Fibroblast of lung (primary cell): ENCODE measurements at regions not wholly inside any gene's neighbourhood (a gene's known extent, or its start where the extent isn't known, plus 50 kb on each side); places are given as distances from the start of the nearest gene placed in this dataset.

Experiments
- DNase-seq, 2 donors: peaks; one replicate each; pipeline versions ENCODE4 v3.0.0 to v3.0.0-alpha.2; 2010; ENCODE audit warnings: low read depth in 2 of 2
- H2AFZ ChIP-seq: 2 replicates; pipeline ENCODE4 v1.5.1; 2012; ENCODE audit warnings: low read length, control low read depth, inconsistent platforms
- H3K27ac ChIP-seq: 2 replicates; pipeline ENCODE4 v1.5.1; 2011; ENCODE audit warnings: low read length, control low read depth; ENCODE audit not compliant: insufficient read depth
- H3K27me3 ChIP-seq: 2 replicates; pipeline ENCODE4 v1.5.1; 2011; ENCODE audit warnings: mild to moderate bottlenecking, low read length; ENCODE audit not compliant: control insufficient read depth, insufficient read depth
- H3K36me3 ChIP-seq: 2 replicates; pipeline ENCODE4 v1.5.1; 2011; ENCODE audit warnings: low read length; ENCODE audit not compliant: control insufficient read depth, insufficient read depth
- H3K4me1 ChIP-seq: 2 replicates; pipeline ENCODE4 v1.5.1; 2011; ENCODE audit warnings: low read length; ENCODE audit not compliant: control insufficient read depth, insufficient read depth; ENCODE audit errors: extremely low read depth
- H3K4me2 ChIP-seq: 2 replicates; pipeline ENCODE4 v1.5.1; 2011; ENCODE audit warnings: low read length, control low read depth; ENCODE audit not compliant: insufficient read depth; ENCODE audit errors: extremely low read depth
- H3K4me3 ChIP-seq, 4 experiments: fragments of 200-600 bp in 1 of 4; sonication (generic) in 1 of 4; replicated peaks in 1 of 4; 2 replicates each; pipeline ENCODE4 v1.5.1; 2011 to 2016; ENCODE audit warnings: low read length in 4 of 4, low read depth in 3 of 4, mild to moderate bottlenecking in 3 of 4, control low read depth in 2 of 4, inconsistent platforms in 1 of 4, mixed read lengths in 1 of 4; ENCODE audit not compliant: insufficient read depth in 1 of 4; ENCODE audit errors: control extremely low read depth in 1 of 4
- H3K79me2 ChIP-seq: 2 replicates; pipeline ENCODE4 v1.5.1; 2012; ENCODE audit warnings: mild to moderate bottlenecking, low read length, inconsistent platforms; ENCODE audit not compliant: control insufficient read depth, insufficient read depth
- H3K9ac ChIP-seq: 2 replicates; pipeline ENCODE4 v1.5.1; 2011; ENCODE audit warnings: mild to moderate bottlenecking, low read length, control low read depth; ENCODE audit not compliant: insufficient read depth
- H3K9me3 ChIP-seq: 2 replicates; pipeline ENCODE4 v1.5.1; 2012; ENCODE audit warnings: low read depth, low read length; ENCODE audit not compliant: control insufficient read depth, insufficient read depth
- H4K20me1 ChIP-seq: 2 replicates; pipeline ENCODE4 v1.5.1; 2011; ENCODE audit warnings: low read length; ENCODE audit not compliant: control insufficient read depth, insufficient read depth; ENCODE audit errors: extremely low read depth
- CTCF ChIP-seq, 2 donors: IDR thresholded peaks in 1 of 2; conservative IDR thresholded peaks in 1 of 2; 1 replicate in 1 of 2; 2 replicates in 1 of 2; pipeline ENCODE4 v1.5.1; 2011 to 2012; ENCODE audit warnings: low read length in 2 of 2, control low read depth in 1 of 2, inconsistent platforms in 1 of 2, low read depth in 1 of 2, mild to moderate bottlenecking in 1 of 2
- EZH2 ChIP-seq: IDR thresholded peaks from 2 replicates; pipeline ENCODE4 v1.5.1; 2012; ENCODE audit warnings: low read length, control low read depth, mild to moderate bottlenecking; ENCODE audit errors: missing control alignments

- TF ChIP-seq CTCF (conservative IDR thresholded peaks at IDR 0.05 in 1 of 2, IDR thresholded peaks at IDR 0.05 in 1 of 2; ENCODE audit: low read depth in 1 of 2, low read length in 2 of 2), result no peak
- TF ChIP-seq EZH2, result no peak
- Histone ChIP-seq H3K4me2 (no peak overlapping the region), H3K27me3 (no peaks in the 10 kb centered on the region), H3K36me3 (no peaks in the 10 kb centered on the region), H3K79me2 (no peaks in the 10 kb centered on the region), H4K20me1 (no peaks in the 10 kb centered on the region), H3K4me3 (no peak overlapping the region), H3K27ac (no peak overlapping the region), H3K9ac (no peak overlapping the region), H2AFZ (no peak overlapping the region), H3K4me1 (no peaks in the 10 kb centered on the region), H3K9me3 (no peaks in the 10 kb centered on the region)
- DNase-seq, result no peak
Observed at GRCh38 chr10:130847170-130847569, 464.4 kb downstream of the TCERG1L start.

GRCh38 chr10:130848855-130849254 is 462.7 kb downstream of the TCERG1L start:
- no peaks in the 10 kb centered on the region for H3K9me3 ChIP-seq
- no peak overlapping the region for H3K4me2 ChIP-seq
- H3K36me3 ChIP-seq, result no peaks in the 10 kb centered on the region
- H3K4me1 ChIP-seq, result no peaks in the 10 kb centered on the region
- H2AFZ ChIP-seq, result no peak overlapping the region
- H4K20me1 ChIP-seq, result no peaks in the 10 kb centered on the region
- H3K79me2 ChIP-seq, result no peaks in the 10 kb centered on the region
- no peak overlapping the region for H3K9ac ChIP-seq
- H3K27ac ChIP-seq, result no peak overlapping the region
- no peak overlapping the region for H3K4me3 ChIP-seq
- TF ChIP-seq CTCF (conservative IDR thresholded peaks at IDR 0.05 in 1 of 2, IDR thresholded peaks at IDR 0.05 in 1 of 2; ENCODE audit: low read depth in 1 of 2, low read length in 2 of 2), result no peak
- no peak for DNase-seq
- H3K27me3 ChIP-seq, result no peaks in the 10 kb centered on the region

- H3K27ac ChIP-seq, result no peak overlapping the region
- H3K4me1 ChIP-seq, result no peaks in the 10 kb centered on the region
- no peak overlapping the region for H3K4me2 ChIP-seq
- H3K9ac ChIP-seq, result no peak overlapping the region
- no peaks in the 10 kb centered on the region for H4K20me1 ChIP-seq
- H3K4me3 ChIP-seq, result no peak overlapping the region
- H3K36me3 ChIP-seq, result no peaks in the 10 kb centered on the region
- H3K79me2 ChIP-seq, result no peaks in the 10 kb centered on the region
- H3K9me3 ChIP-seq, result no peaks in the 10 kb centered on the region
- no peak overlapping the region for H2AFZ ChIP-seq
- H3K27me3 ChIP-seq, result no peaks in the 10 kb centered on the region
- TF ChIP-seq EZH2 (no peak), CTCF (conservative IDR thresholded peaks at IDR 0.05 in 1 of 2, IDR thresholded peaks at IDR 0.05 in 1 of 2; ENCODE audit: low read depth in 1 of 2, low read length in 2 of 2) (no peak)
- DNase-seq, result no peak
Observed at GRCh38 chr10:130854151-130854550, 457.4 kb downstream of the TCERG1L start.
